PC-3 (cell line): ENCODE measurements at regions not wholly inside any gene's neighbourhood (a gene's known extent, or its start where the extent isn't known, plus 50 kb on each side); places are given as distances from the start of the nearest gene placed in this dataset.

Source experiments
- ATAC-seq: fragments of 200-7000 bp; cut with Tn5 transposase; 2 replicates; pipeline ENCODE4 v1.9.1; 2020; ENCODE audit warnings: mild to moderate bottlenecking, moderate library complexity
- BruUV-seq: library from RNA; stranded (reverse); fragments of 400-500 nt; replicated peaks from 2 replicates; lab custom pipeline; 2021; lab: Mats Ljungman, UMichigan
- CTCF ChIA-PET: fragments of 300-600 bp; sonication (Branson Sonifier 250); formaldehyde crosslinking; loops from one replicate; lab custom pipeline; 2022; ENCODE audit warnings: antibody characterized with exemption; lab: Charles Lee
- POLR2A ChIA-PET: fragments of 300-600 bp; sonication (Branson Sonifier 250); formaldehyde crosslinking; loops from one replicate; lab custom pipeline; 2022; ENCODE audit warnings: antibody characterized with exemption; ENCODE audit not compliant: unreplicated experiment; lab: Charles Lee
- DNase-seq: peaks from one replicate; pipeline ENCODE4 v3.0.0-alpha.2; 2015
- H2AFZ ChIP-seq: fragments of 300-600 bp; sonication (generic); 2 replicates; pipeline ENCODE4 v1.6.0; 2016; ENCODE audit warnings: antibody characterized with exemption, low read length
- H3F3A ChIP-seq: fragments of 300-600 bp; sonication (generic); one replicate; pipeline ENCODE4 v1.6.0; 2017; ENCODE audit warnings: antibody characterized with exemption, low read length, control low read depth, mild to moderate bottlenecking; ENCODE audit not compliant: unreplicated experiment
- H3K27ac ChIP-seq: fragments of 300-600 bp; sonication (generic); 2 replicates; pipeline ENCODE4 v1.5.1; 2016; ENCODE audit warnings: mild to moderate bottlenecking, low read length
- H3K27me3 ChIP-seq: fragments of 300-600 bp; sonication (generic); 2 replicates; pipeline ENCODE4 v1.6.1; 2016; ENCODE audit warnings: low read length, mixed read lengths
- H3K36me3 ChIP-seq: fragments of 300-600 bp; sonication (generic); 2 replicates; pipeline ENCODE4 v1.6.1; 2016; ENCODE audit warnings: low read depth, mixed run types, low read length, mixed read lengths
- H3K4me1 ChIP-seq: fragments of 300-600 bp; sonication (generic); 2 replicates; pipeline ENCODE4 v1.5.1; 2016; ENCODE audit warnings: low read length; ENCODE audit not compliant: insufficient read depth
- H3K4me2 ChIP-seq: fragments of 300-600 bp; sonication (generic); 2 replicates; pipeline ENCODE4 v1.6.0; 2016; ENCODE audit warnings: low read length
- H3K4me3 ChIP-seq: fragments of 300-600 bp; sonication (generic); 2 replicates; pipeline ENCODE4 v1.5.1; 2016; ENCODE audit warnings: mild to moderate bottlenecking, low read length, mixed read lengths
- H3K79me2 ChIP-seq: fragments of 300-600 bp; sonication (generic); 2 replicates; pipeline ENCODE4 v1.6.1; 2017; ENCODE audit warnings: low read length, mixed read lengths
- H3K9ac ChIP-seq: fragments of 300-600 bp; sonication (generic); 2 replicates; pipeline ENCODE4 v1.6.0; 2016; ENCODE audit warnings: mild to moderate bottlenecking, low read length
- H3K9me2 ChIP-seq: fragments of 300-600 bp; sonication (generic); replicated peaks from 2 replicates; pipeline ENCODE4 v1.6.1; 2016; ENCODE audit warnings: mixed run types, low read length, mixed read lengths
- H3K9me3 ChIP-seq: fragments of 300-600 bp; sonication (generic); 2 replicates; pipeline ENCODE4 v1.6.1; 2016; ENCODE audit warnings: low read length, mixed read lengths
- H4K20me1 ChIP-seq: fragments of 300-600 bp; sonication (generic); 2 replicates; pipeline ENCODE4 v1.6.1; 2016; ENCODE audit warnings: low read length, mixed read lengths
- CTCF ChIP-seq: fragments of 300-600 bp; sonication (generic); conservative IDR thresholded peaks from 2 replicates; pipeline ENCODE4 v1.5.1; 2017; ENCODE audit warnings: antibody characterized with exemption, low read depth, mild to moderate bottlenecking, low read length
- EZH2 ChIP-seq: fragments of 300-600 bp; sonication (generic); IDR thresholded peaks from one replicate; pipeline ENCODE4 v1.6.1; 2017; ENCODE audit warnings: antibody characterized with exemption, mild to moderate bottlenecking, low read length; ENCODE audit not compliant: unreplicated experiment
- EZH2phosphoT487 ChIP-seq: fragments of 300-600 bp; sonication (generic); IDR thresholded peaks from 2 replicates; pipeline ENCODE4 v1.6.1; 2018; ENCODE audit warnings: mild to moderate bottlenecking, antibody characterized with exemption, low read length, borderline replicate concordance
- intact Hi-C: fragments of 100-400 bp; cut with micrococcal nuclease; formaldehyde crosslinking; loops from 2 replicates; pipeline ENCODE4 v1.9.0; 2023

GRCh38 chr7:131208777-131209176 is 118.9 kb upstream of the MKLN1 start:
- intact Hi-C loops: no loop called here
- DNase-seq (no peak), ATAC-seq (no peak)
- BruUV-seq: no TSS peak
- Histone ChIP-seq H3K9ac (no peak overlapping the region), H3K27ac (no peak overlapping the region), H3K4me1 (no peaks in the 10 kb centered on the region), H4K20me1 (no peaks in the 10 kb centered on the region), H3K79me2 (no peaks in the 10 kb centered on the region), H3K4me2 (no peak overlapping the region), H3K36me3 (no peaks in the 10 kb centered on the region), H3K4me3 (no peak overlapping the region), H2AFZ (no peak overlapping the region), H3F3A (no peaks in the 10 kb centered on the region), H3K27me3 (no peaks in the 10 kb centered on the region), H3K9me2 (no peaks in the 10 kb centered on the region), H3K9me3 (no peaks in the 10 kb centered on the region)
- no peak for TF ChIP-seq EZH2phosphoT487
- TF ChIP-seq CTCF: no peak
- no peak for TF ChIP-seq EZH2
- ChIA-PET CTCF (interaction anchor here (0.6 kb wide), 1 partner anchor 44 kb away, joined by 3 read pairs; no protein-coding TSS in a partner anchor), POLR2A (interaction anchor here (0.7 kb wide), 1 partner anchor 119 kb away, joined by 5 read pairs; no protein-coding TSS in a partner anchor)

GRCh38 chr7:131210618-131211017 is 117.1 kb upstream of the MKLN1 start:
- Histone ChIP-seq H3K4me2 (no peak overlapping the region), H4K20me1 (no peaks in the 10 kb centered on the region), H3K4me1 (no peaks in the 10 kb centered on the region), H3K27me3 (no peaks in the 10 kb centered on the region), H3K27ac (no peak overlapping the region), H2AFZ (no peak overlapping the region), H3K4me3 (no peak overlapping the region), H3K79me2 (no peaks in the 10 kb centered on the region), H3F3A (no peaks in the 10 kb centered on the region), H3K9ac (no peak overlapping the region), H3K9me3 (no peaks in the 10 kb centered on the region), H3K36me3 (no peaks in the 10 kb centered on the region), H3K9me2 (no peaks in the 10 kb centered on the region)
- intact Hi-C loops: no loop called here
- no TSS peak for BruUV-seq
- DNase-seq (no peak), ATAC-seq (no peak)
- no peak for TF ChIP-seq EZH2phosphoT487
- POLR2A ChIA-PET: no interaction called here
- CTCF ChIA-PET: no interaction called here

GRCh38 chr7:131211500-131211899 is 116.2 kb upstream of the MKLN1 start:
- no peaks in the 10 kb centered on the region for H3K79me2 ChIP-seq

More at GRCh38 chr7:131211500-131211899, 116.2 kb upstream of the MKLN1 start:
- TF ChIP-seq EZH2 (no peak), EZH2phosphoT487 (no peak), CTCF (no peak)
- Histone ChIP-seq H3K36me3 (no peaks in the 10 kb centered on the region), H3K4me2 (no peak overlapping the region), H3F3A (no peaks in the 10 kb centered on the region), H3K27me3 (no peaks in the 10 kb centered on the region), H3K9me3 (no peaks in the 10 kb centered on the region), H4K20me1 (no peaks in the 10 kb centered on the region), H3K9ac (no peak overlapping the region), H2AFZ (no peak overlapping the region), H3K4me1 (no peaks in the 10 kb centered on the region), H3K27ac (no peak overlapping the region), H3K4me3 (no peak overlapping the region), H3K9me2 (no peaks in the 10 kb centered on the region)
- ChIA-PET POLR2A (no interaction called here), CTCF (no interaction called here)
- intact Hi-C loops: no loop called here
- DNase-seq (no peak), ATAC-seq (no peak)
- BruUV-seq: no TSS peak
